ENCODE measurements at regions not wholly inside any gene's neighbourhood (a gene's known extent, or its start where the extent isn't known, plus 50 kb on each side); places are given as distances from the start of the nearest gene placed in this dataset.
A peak's percentile ranks its signal among the peaks of the same experiment; 100 is the strongest.

DNA sequence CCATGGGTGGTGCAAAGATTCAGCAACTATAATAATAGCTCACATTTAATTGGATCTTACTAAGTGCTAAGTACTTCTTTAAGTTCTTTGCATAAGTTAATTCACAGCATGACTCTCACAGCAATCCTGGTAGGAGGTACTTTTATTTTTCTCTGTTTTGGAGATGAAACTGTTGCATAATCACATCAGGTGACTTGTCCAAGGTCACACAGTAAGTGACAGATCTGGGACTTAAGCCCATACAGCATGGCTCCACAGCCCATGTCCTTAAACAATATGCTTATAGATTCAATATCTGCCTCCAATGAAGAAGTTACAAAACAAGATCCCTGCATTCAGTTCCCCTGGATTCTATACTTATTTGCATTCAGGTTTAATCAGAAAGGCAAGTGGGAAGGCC, 171.8 kb downstream of the CNTN3 start:
- Histone ChIP-seq H3K27me3 (ENCODE audit: control insufficient read depth, insufficient read depth, low read length) (no peaks in the 10 kb centered on the region), H3K4me3 (ENCODE audit: low read depth, low read length) (no peak overlapping the region), H3K27ac (ENCODE audit: insufficient read depth, low read length, poor library complexity, severe bottlenecking) (no peak overlapping the region), H3K36me3 (ENCODE audit: control insufficient read depth, insufficient read depth, low read length) (no peaks in the 10 kb centered on the region), H3K9me3 (ENCODE audit: control insufficient read depth in 2 of 2, low read length in 2 of 2) (no peaks in the 10 kb centered on the region), H3K4me1 (ENCODE audit: control insufficient read depth, insufficient read depth, low read length, poor library complexity, severe bottlenecking) (no peaks in the 10 kb centered on the region)
- Mint-ChIP-seq H3K4me3 (no peak overlapping the region), H3K27ac (peak overlapping the region in 1 of 3 donors; percentile 44), H3K36me3 (no peaks in the 10 kb centered on the region), H3K27me3 (no peaks in the 10 kb centered on the region), H3K9me3 (peaks cover 0 to 10% (median 4%) of the 10 kb centered on the region in 7 donors), H3K4me1 (no peaks in the 10 kb centered on the region)
- ATAC-seq (ENCODE audit: low read depth in 2 of 2) (no peak), DNase-seq (no peak)

DNA sequence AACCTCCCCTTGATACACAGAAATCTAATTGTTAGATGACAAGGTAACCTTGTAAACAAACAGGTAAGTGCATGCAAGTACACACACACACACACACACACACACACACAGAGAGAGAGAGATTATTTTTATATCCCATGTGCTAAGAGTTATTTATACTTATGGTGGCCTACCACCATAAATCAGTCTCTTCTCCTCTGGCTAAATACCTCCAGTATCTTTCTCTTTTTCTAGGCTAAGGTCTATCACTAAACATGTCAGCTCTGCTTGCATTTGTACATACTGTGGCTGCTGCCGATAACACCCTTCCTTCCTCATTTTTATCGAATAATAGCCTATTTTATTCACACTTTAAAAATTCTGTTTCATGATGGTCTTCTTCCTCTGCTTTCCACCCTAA, 172.4 kb downstream of the CNTN3 start:
- Histone ChIP-seq H3K4me1 (ENCODE audit: control insufficient read depth, insufficient read depth, low read length, poor library complexity, severe bottlenecking) (no peaks in the 10 kb centered on the region), H3K9me3 (ENCODE audit: control insufficient read depth in 2 of 2, low read length in 2 of 2) (no peaks in the 10 kb centered on the region), H3K4me3 (ENCODE audit: low read depth, low read length) (no peak overlapping the region), H3K36me3 (ENCODE audit: control insufficient read depth, insufficient read depth, low read length) (no peaks in the 10 kb centered on the region), H3K27ac (ENCODE audit: insufficient read depth, low read length, poor library complexity, severe bottlenecking) (no peak overlapping the region), H3K27me3 (ENCODE audit: control insufficient read depth, insufficient read depth, low read length) (no peaks in the 10 kb centered on the region)
- ATAC-seq (ENCODE audit: low read depth in 2 of 2) (no peak), DNase-seq (no peak)
- no peaks in the 10 kb centered on the region for H3K27me3 Mint-ChIP-seq
- no peak overlapping the region for H3K27ac Mint-ChIP-seq
- no peaks in the 10 kb centered on the region for H3K4me1 Mint-ChIP-seq
- peaks cover 0 to 10% (median 5%) of the 10 kb centered on the region in 7 donors for H3K9me3 Mint-ChIP-seq
- H3K4me3 Mint-ChIP-seq: no peak overlapping the region
- no peaks in the 10 kb centered on the region for H3K36me3 Mint-ChIP-seq

DNA sequence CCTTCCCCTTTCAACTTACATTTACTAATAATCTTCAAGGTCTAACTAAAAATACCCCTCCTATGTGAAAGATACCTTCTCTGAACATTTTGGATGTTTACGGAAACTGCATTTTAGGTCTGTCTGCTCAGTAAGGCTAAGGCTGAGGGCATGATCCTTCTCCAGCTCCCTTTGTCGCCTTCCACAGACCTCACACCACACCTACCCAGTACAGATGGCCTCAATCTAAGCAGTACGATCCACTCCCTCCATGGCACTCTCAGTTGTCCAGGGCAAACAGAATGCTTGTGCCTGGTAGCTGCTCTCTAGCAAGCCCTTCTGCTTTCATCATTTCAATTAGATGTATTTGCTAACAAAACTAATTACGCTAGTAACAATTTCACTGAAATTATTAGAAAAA, 178.3 kb downstream of the CNTN3 start:
- Mint-ChIP-seq H3K36me3 (no peaks in the 10 kb centered on the region), H3K27ac (no peak overlapping the region), H3K4me1 (no peaks in the 10 kb centered on the region), H3K27me3 (no peaks in the 10 kb centered on the region), H3K4me3 (no peak overlapping the region), H3K9me3 (peaks cover 0 to 26% (median 4%) of the 10 kb centered on the region in 7 donors)
- Histone ChIP-seq H3K9me3 (ENCODE audit: control insufficient read depth in 2 of 2, low read length in 2 of 2) (no peaks in the 10 kb centered on the region), H3K4me3 (ENCODE audit: low read depth, low read length) (no peak overlapping the region), H3K36me3 (ENCODE audit: control insufficient read depth, insufficient read depth, low read length) (no peaks in the 10 kb centered on the region), H3K4me1 (ENCODE audit: control insufficient read depth, insufficient read depth, low read length, poor library complexity, severe bottlenecking) (no peaks in the 10 kb centered on the region), H3K27ac (ENCODE audit: insufficient read depth, low read length, poor library complexity, severe bottlenecking) (no peak overlapping the region), H3K27me3 (ENCODE audit: control insufficient read depth, insufficient read depth, low read length) (no peaks in the 10 kb centered on the region)
- ATAC-seq (ENCODE audit: low read depth in 2 of 2) (no peak), DNase-seq (no peak)

DNA sequence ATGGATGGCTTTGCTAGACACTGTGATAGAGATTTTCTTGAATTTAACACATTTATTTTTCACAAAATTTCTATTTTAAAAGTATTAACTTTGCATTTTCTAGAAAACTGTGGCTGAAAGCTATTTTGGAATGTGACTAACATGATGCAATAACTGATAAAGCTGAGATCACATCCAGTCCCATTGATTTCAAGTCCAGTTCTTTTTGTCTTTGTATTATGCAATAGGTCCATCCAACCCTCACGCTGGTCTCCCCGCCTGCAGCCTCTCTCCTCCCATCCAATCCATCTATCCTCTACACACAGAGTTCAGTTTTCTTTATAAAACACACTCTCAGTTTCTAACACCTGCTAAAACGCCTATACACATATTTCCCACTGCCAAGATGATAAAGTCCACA, 178.8 kb downstream of the CNTN3 start:
- Mint-ChIP-seq H3K27ac (no peak overlapping the region), H3K27me3 (no peaks in the 10 kb centered on the region), H3K4me1 (no peaks in the 10 kb centered on the region), H3K36me3 (no peaks in the 10 kb centered on the region), H3K4me3 (no peak overlapping the region), H3K9me3 (peaks cover 0 to 27% (median 4%) of the 10 kb centered on the region in 7 donors)
- Histone ChIP-seq H3K4me1 (ENCODE audit: control insufficient read depth, insufficient read depth, low read length, poor library complexity, severe bottlenecking) (no peaks in the 10 kb centered on the region), H3K27me3 (ENCODE audit: control insufficient read depth, insufficient read depth, low read length) (no peaks in the 10 kb centered on the region), H3K4me3 (ENCODE audit: low read depth, low read length) (no peak overlapping the region), H3K9me3 (ENCODE audit: control insufficient read depth in 2 of 2, low read length in 2 of 2) (peaks cover 0 to 3% of the 10 kb centered on the region in 2 experiments), H3K36me3 (ENCODE audit: control insufficient read depth, insufficient read depth, low read length) (no peaks in the 10 kb centered on the region), H3K27ac (ENCODE audit: insufficient read depth, low read length, poor library complexity, severe bottlenecking) (no peak overlapping the region)
- no peak for ATAC-seq (ENCODE audit: low read depth in 2 of 2)
- DNase-seq: no peak

DNA sequence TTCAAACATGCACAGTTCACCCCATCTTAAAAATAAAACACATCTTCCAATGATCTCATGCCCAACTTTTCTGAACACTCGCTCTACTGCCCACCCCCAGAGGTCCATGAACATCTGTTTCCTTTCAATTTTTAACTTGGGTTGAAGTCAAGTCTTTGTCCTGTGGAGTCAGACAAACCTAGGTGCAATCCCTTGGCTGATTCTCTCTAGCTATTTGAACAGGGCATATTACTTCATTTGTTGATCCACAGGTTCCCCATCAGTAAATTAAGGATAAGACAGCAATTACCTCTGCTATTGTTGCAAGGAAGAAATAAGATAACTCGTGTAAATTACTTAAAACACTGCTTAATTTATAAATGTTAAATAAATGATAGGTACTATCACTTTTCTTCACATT, 180.1 kb downstream of the CNTN3 start:
- Mint-ChIP-seq H3K27ac (no peak overlapping the region), H3K4me3 (no peak overlapping the region), H3K36me3 (no peaks in the 10 kb centered on the region), H3K27me3 (no peaks in the 10 kb centered on the region), H3K9me3 (peaks cover 0 to 39% (median 4%) of the 10 kb centered on the region in 7 donors), H3K4me1 (no peaks in the 10 kb centered on the region)
- no peak overlapping the region for H3K4me3 ChIP-seq (ENCODE audit: low read depth, low read length)
- DNase-seq (no peak), ATAC-seq (ENCODE audit: low read depth in 2 of 2) (no peak)
- no peaks in the 10 kb centered on the region for H3K27me3 ChIP-seq (ENCODE audit: control insufficient read depth, insufficient read depth, low read length)
- peaks cover 0 to 3% of the 10 kb centered on the region in 2 experiments for H3K9me3 ChIP-seq (ENCODE audit: control insufficient read depth in 2 of 2, low read length in 2 of 2)
- no peaks in the 10 kb centered on the region for H3K36me3 ChIP-seq (ENCODE audit: control insufficient read depth, insufficient read depth, low read length)
- H3K4me1 ChIP-seq (ENCODE audit: control insufficient read depth, insufficient read depth, low read length, poor library complexity, severe bottlenecking): no peaks in the 10 kb centered on the region
- no peak overlapping the region for H3K27ac ChIP-seq (ENCODE audit: insufficient read depth, low read length, poor library complexity, severe bottlenecking)

DNA sequence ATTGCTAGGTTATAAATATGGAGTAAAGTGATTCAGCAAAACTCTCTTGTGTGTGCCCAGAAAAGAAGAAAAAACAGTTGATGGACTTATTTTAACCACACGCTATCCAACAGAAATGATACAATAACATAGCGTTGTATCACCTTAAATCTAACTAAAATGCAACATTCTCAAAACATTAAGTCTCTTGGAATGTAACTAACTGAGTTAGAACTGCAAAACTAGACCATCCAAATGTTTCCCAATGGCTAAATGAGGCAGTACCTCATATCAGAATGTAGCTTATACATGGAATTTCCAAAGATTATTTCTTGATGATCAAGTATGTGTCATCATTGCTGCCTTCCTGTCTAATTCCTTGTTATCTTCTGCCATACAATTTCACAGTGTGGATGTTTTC, 187.9 kb downstream of the CNTN3 start:
- no peak for ATAC-seq (ENCODE audit: low read depth in 2 of 2)

DNA sequence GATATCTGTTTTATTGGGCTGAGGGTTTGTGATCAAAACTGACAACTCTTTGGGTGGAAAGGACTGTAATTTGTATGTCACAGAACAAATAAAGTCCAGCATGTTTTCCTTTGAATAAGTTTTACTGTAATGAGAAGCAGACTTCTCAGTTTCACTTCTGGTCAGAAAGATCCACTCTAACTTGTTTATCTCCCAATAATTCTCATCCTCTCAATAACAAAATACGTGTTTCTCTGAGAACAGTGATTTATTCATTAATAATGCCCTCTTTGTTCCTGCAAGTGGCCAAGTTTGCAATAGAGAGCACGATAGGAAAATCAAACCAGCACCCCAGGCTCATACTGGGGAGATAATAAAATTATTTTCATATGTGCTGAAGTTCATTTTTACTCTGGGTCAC, 190.6 kb downstream of the CNTN3 start:
- no peaks in the 10 kb centered on the region for H3K4me1 Mint-ChIP-seq
- Histone ChIP-seq H3K27ac (ENCODE audit: insufficient read depth, low read length, poor library complexity, severe bottlenecking) (no peak overlapping the region), H3K36me3 (ENCODE audit: control insufficient read depth, insufficient read depth, low read length) (no peaks in the 10 kb centered on the region), H3K9me3 (ENCODE audit: control insufficient read depth in 2 of 2, low read length in 2 of 2) (peaks cover 5 to 6% of the 10 kb centered on the region in 2 experiments), H3K27me3 (ENCODE audit: control insufficient read depth, insufficient read depth, low read length) (no peaks in the 10 kb centered on the region), H3K4me3 (ENCODE audit: low read depth, low read length) (no peak overlapping the region), H3K4me1 (ENCODE audit: control insufficient read depth, insufficient read depth, low read length, poor library complexity, severe bottlenecking) (no peaks in the 10 kb centered on the region)
- no peak overlapping the region for H3K27ac Mint-ChIP-seq
- DNase-seq (no peak), ATAC-seq (ENCODE audit: low read depth in 2 of 2) (no peak)
- H3K27me3 Mint-ChIP-seq: no peaks in the 10 kb centered on the region
- H3K4me3 Mint-ChIP-seq: no peak overlapping the region
- no peaks in the 10 kb centered on the region for H3K36me3 Mint-ChIP-seq
- H3K9me3 Mint-ChIP-seq: peaks cover 0 to 10% (median 5%) of the 10 kb centered on the region in 7 donors

More for the DNA sequence above, 187.9 kb downstream of the CNTN3 start:
- Mint-ChIP-seq H3K9me3 (peaks cover 0 to 27% (median 6%) of the 10 kb centered on the region in 7 donors), H3K4me1 (no peaks in the 10 kb centered on the region), H3K27me3 (no peaks in the 10 kb centered on the region), H3K27ac (no peak overlapping the region), H3K4me3 (no peak overlapping the region), H3K36me3 (no peaks in the 10 kb centered on the region)
- Histone ChIP-seq H3K9me3 (ENCODE audit: control insufficient read depth in 2 of 2, low read length in 2 of 2) (peaks cover 3 to 5% of the 10 kb centered on the region in 2 experiments), H3K36me3 (ENCODE audit: control insufficient read depth, insufficient read depth, low read length) (no peaks in the 10 kb centered on the region), H3K4me3 (ENCODE audit: low read depth, low read length) (no peak overlapping the region), H3K27me3 (ENCODE audit: control insufficient read depth, insufficient read depth, low read length) (no peaks in the 10 kb centered on the region), H3K27ac (ENCODE audit: insufficient read depth, low read length, poor library complexity, severe bottlenecking) (no peak overlapping the region), H3K4me1 (ENCODE audit: control insufficient read depth, insufficient read depth, low read length, poor library complexity, severe bottlenecking) (no peaks in the 10 kb centered on the region)
- DNase-seq: no peak

DNA sequence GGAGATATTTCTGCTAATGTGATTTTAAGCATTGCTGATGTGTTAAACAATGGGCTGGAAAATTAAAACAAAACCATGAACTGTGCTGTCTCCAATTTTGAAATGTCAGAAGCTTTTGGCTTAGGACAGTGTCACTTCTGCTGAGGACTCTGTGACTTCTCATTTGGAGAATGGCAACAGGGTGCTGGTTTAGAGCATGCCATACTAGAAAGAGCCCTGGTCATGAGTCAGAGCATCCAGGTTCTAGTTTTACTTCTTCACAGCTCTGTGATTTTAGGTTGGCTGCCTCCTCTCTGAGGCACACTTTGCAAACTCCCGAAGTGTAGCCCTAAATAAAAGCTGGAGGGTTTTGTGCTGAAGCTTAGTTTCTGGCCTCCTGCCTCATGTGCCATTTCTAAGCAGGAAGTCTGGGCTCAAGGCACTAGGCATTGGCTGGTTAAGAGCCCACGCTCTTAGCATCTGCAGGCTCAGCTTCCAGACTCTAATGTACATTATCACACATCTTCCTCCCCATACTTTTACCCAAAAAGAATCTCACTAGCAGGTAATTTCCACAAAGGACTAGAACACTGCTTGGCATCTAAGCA, 193.8 kb downstream of the CNTN3 start:
- no peak overlapping the region for H3K27ac Mint-ChIP-seq
- Histone ChIP-seq H3K9me3 (ENCODE audit: control insufficient read depth in 2 of 2, low read length in 2 of 2) (peaks cover 2 to 5% of the 10 kb centered on the region in 2 experiments), H3K4me1 (ENCODE audit: control insufficient read depth, insufficient read depth, low read length, poor library complexity, severe bottlenecking) (no peaks in the 10 kb centered on the region), H3K27me3 (ENCODE audit: control insufficient read depth, insufficient read depth, low read length) (no peaks in the 10 kb centered on the region), H3K36me3 (ENCODE audit: control insufficient read depth, insufficient read depth, low read length) (no peaks in the 10 kb centered on the region), H3K27ac (ENCODE audit: insufficient read depth, low read length, poor library complexity, severe bottlenecking) (no peak overlapping the region), H3K4me3 (ENCODE audit: low read depth, low read length) (no peak overlapping the region)
- peaks cover 0 to 9% (median 5%) of the 10 kb centered on the region in 7 donors for H3K9me3 Mint-ChIP-seq
- H3K36me3 Mint-ChIP-seq: no peaks in the 10 kb centered on the region
- no peak overlapping the region for H3K4me3 Mint-ChIP-seq
- H3K27me3 Mint-ChIP-seq: no peaks in the 10 kb centered on the region
- no peak for DNase-seq
- ATAC-seq (ENCODE audit: low read depth in 2 of 2): no peak
- no peaks in the 10 kb centered on the region for H3K4me1 Mint-ChIP-seq

Data from CD4-positive, CD25-positive, alpha-beta regulatory T cell (primary cell).